GM12872 (cell line): ENCODE measurements at regions not wholly inside any gene's neighbourhood (a gene's known extent, or its start where the extent isn't known, plus 50 kb on each side); places are given as distances from the start of the nearest gene placed in this dataset.

ENCODE experiments used
- TF ChIP-seq, protein P1 (sequence below): IDR thresholded peaks from 3 replicates; pipeline ENCODE4 v1.5.1; 2011; ENCODE audit warnings: low read depth, mild to moderate bottlenecking, low read length, moderate library complexity; ENCODE audit not compliant: insufficient read depth

DNA sequence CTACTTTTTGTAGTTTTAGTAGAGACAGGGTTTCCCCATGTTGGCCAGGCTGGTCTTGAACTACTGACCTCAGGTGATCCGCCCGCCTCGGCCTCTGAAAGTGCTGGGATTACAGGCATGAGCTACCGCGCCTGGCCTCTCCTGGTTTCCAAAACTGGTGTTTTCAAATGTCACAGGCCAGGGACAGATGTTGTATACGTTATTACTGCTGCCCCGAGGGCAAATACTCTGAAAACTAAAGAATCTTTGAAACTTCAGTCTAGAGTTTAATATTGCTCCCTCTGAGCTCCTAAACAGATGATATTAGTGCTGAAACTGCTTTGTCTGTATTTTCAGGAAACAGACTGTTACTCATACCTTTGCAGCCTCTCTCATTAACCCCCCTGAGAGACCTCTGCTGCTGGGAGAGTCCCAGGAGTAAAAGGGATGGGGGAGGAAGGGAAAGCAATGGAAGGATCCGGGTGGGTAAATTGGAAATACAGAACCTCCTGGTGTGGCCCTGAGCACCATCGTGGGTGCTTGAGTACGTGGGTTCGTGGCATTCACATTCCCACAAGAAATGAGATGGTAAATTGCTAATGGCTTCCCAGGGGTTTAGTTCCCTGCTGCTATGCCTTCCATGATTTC is 96.3 kb upstream of the IGF1R start:
- TF ChIP-seq, protein P1, sequence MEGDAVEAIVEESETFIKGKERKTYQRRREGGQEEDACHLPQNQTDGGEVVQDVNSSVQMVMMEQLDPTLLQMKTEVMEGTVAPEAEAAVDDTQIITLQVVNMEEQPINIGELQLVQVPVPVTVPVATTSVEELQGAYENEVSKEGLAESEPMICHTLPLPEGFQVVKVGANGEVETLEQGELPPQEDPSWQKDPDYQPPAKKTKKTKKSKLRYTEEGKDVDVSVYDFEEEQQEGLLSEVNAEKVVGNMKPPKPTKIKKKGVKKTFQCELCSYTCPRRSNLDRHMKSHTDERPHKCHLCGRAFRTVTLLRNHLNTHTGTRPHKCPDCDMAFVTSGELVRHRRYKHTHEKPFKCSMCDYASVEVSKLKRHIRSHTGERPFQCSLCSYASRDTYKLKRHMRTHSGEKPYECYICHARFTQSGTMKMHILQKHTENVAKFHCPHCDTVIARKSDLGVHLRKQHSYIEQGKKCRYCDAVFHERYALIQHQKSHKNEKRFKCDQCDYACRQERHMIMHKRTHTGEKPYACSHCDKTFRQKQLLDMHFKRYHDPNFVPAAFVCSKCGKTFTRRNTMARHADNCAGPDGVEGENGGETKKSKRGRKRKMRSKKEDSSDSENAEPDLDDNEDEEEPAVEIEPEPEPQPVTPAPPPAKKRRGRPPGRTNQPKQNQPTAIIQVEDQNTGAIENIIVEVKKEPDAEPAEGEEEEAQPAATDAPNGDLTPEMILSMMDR: no peak

DNA sequence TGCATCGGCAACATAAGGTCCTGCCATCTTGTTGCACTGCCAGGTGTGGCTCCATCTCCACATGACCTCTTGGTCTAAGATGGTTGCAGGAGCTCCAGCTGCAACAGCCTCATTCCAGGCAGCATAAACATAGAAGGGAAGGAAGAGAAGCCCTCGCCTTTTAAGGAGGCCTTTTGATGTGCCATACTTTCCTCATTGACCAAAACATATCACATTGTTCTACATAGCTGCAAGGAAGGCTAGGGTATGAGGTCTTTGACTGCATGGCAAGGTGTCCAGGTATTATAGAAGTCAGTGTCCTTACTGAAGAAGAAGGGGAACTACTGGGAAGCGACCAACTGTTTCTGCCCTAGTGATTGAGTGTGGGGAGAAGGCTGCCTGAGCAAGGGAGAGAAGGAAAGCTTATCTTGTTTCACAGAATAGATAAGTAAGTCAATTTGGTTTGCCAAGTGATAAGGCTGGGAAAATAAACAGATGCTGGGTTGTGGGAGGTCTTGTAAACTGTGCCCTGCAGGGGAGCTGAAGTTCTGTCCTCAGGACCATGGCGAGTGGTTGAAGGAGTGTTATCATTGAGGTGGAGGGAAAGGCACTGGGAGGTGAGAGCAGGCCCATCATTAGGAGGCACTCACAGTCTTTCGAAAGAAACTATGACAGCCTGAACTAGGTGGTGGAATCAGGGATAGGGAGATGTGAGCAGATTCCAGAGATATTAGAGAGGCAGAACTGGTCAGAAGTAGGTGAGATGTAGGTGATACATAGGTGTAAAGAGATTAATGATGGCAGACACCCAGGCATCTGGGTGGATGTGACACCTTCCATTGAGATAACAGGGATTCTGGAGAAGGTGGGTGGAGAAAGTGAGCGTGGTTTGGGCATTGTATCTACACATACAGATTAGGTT is 93.8 kb upstream of the IGF1R start:
- TF ChIP-seq, protein P1: no peak

GRCh38 chr15:98555173-98555515 is 93.2 kb upstream of the IGF1R start:
- TF ChIP-seq, protein P1: no peak

DNA sequence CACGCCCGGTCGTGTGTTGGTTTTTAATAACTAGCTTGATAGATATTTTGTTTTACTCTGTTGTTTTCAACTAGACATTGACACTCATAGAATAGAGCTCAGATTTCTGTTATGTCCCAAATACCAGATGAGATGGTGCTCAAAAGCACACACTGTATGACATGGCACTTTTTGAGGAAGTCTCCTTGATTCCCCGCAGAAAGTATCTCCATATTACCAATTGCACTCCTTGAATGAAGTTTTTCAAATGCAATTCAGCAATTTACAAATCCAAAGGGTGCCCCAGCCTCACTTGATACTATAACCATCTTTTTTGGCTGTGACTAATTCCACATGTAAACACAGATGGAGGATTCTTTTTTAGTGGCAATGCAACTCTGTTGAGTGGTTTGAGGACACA is 92.0 kb upstream of the IGF1R start:
- TF ChIP-seq, protein P1: no peak

GRCh38 chr15:98560338-98560737 is 88.0 kb upstream of the IGF1R start:
- TF ChIP-seq, protein P1: no peak

- TF ChIP-seq, protein P1: no peak
These were observed 87.0 kb upstream of the IGF1R start for GRCh38 chr15:98561169-98561941.

DNA sequence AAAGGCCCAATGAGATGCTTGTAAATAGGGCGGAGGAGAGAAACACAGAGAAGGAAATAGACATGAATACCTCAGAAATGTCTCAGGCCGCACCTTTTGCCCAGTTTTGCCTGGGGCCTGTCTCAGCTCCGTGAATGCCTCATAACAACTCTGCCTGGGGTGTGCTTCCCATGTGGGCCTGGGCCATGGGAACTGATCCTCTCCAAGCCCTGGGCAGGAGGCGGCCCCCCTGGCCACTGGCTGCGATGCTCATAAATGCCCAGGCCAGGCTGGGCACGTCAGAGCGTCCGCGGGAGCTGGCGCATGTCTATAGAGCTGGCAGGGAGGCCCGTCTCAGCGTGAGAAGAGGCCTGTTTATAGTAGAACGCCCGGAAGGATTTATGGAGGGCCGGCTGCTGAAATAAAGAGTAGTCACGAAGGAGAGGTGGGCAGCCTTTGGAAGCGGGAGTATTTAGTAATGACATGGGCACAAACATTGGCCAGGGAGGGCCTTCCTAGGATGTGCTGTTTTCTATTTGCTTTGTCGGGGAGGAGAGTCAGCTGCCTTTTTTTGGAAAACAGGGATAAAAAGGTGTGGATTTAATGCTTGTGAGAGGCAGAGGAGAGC is 85.9 kb upstream of the IGF1R start:
- TF ChIP-seq, protein P1: no peak
